GM19351 (cell line): ENCODE measurements at regions not wholly inside any gene's neighbourhood (a gene's known extent, or its start where the extent isn't known, plus 50 kb on each side); places are given as distances from the start of the nearest gene placed in this dataset.
A peak's percentile ranks its signal among the peaks of the same experiment; 100 is the strongest.

Experiments
- ATAC-seq: cut with Tn5 transposase; IDR thresholded peaks from one replicate; pipeline ENCODE4 v1.9.1; 2021; ENCODE audit warnings: mild to moderate bottlenecking, moderate library complexity; ENCODE audit not compliant: unreplicated experiment

DNA sequence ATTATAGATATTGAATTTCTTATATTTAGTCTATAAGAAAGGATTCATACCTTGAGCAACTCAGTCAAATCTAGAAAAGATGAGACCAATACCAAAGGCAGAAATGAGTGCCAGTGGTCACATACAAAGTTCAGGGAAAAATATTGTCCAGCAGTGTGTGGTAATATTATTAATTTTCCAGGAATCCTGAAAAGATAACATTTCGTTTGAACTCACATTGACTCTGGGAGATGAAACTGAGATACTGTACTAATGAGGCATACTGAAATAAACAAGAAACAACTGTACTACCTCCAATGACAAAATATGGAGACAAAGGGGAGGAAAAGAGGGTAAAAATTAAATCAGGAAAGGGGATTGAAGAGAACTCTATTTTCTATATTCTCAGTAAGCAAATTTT, 212.4 kb downstream of the TRAM1L1 start:
- no peak for ATAC-seq

GRCh38 chr4:116872308-116872707, 213.1 kb downstream of the TRAM1L1 start:
- ATAC-seq, result no peak

- ATAC-seq, result no peak
Observed at GRCh38 chr4:116870686-116871085, 214.7 kb downstream of the TRAM1L1 start.

GRCh38 chr4:116866106-116866505, 219.3 kb downstream of the TRAM1L1 start:
- ATAC-seq, result no peak

DNA sequence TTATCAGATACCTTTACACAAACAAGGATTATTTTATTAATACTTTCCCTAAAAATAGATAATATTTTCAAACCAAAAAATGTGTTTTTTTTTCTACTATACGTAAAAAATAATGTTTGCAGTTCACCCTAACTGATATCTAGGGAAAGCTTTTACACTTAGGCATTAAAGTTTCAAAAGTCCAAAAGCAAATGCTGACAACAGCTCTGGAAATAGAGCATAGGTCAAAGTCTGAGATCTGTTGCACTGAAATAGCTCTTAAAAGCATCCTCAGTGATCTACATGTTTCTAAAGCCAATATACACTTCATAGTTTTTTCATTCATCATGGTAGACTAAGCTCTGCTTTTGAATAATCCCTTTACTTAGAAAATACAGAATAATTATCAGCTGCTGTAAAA, 222.8 kb downstream of the TRAM1L1 start:
- ATAC-seq, result no peak

DNA sequence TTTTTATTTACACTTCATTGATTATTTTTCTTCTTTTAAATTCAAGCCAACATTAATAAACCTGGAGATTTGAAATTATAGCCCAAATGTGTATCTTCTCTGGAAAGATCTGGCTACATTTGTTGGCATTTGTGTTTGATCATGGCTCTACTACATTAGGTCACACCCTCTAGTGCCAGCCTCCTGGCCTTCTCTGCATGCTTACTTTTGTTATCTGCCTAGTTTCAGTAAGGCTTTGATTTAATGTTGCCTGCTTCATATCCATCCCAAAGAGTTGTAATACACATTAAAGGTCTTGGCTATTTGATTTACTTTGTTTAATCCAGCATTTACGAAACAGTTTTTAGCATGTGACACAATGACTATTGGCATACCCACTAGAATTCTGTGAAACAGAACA, 224.5 kb downstream of the TRAM1L1 start:
- ATAC-seq, result no peak

- no peak for ATAC-seq
Observed at GRCh38 chr4:116849620-116850019, 235.8 kb downstream of the TRAM1L1 start.

DNA sequence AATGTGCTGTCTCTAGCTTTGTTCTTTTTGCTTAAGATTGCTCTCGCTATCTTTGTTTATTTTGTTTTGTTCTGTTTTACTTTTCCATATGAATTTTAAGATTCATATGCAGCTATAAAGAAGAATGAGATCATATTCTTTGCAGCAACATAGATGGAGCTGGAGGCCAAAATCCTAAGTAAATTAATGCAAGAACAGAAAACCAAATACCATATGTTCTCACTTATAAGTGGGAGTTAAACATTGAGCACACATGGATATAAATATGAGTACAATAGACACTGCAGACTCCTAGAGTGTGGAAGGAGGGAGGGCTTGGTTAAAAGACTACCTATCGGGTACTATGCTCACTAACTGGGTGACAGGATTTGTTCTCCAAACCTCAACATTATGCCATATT, 237.8 kb downstream of the TRAM1L1 start:
- no peak for ATAC-seq

- no peak for ATAC-seq
Observed at GRCh38 chr4:116839826-116840225, 245.6 kb downstream of the TRAM1L1 start.

- no peak for ATAC-seq
Observed at GRCh38 chr4:116838609-116839008, 246.8 kb downstream of the TRAM1L1 start.

- ATAC-seq, result no peak
Observed at GRCh38 chr4:116829187-116829586, 256.2 kb downstream of the TRAM1L1 start.

- ATAC-seq, result no peak
Observed at GRCh38 chr4:116824172-116824571, 261.2 kb downstream of the TRAM1L1 start.

- ATAC-seq, result no peak
Observed at GRCh38 chr4:116811730-116812129, 273.6 kb downstream of the TRAM1L1 start.

DNA sequence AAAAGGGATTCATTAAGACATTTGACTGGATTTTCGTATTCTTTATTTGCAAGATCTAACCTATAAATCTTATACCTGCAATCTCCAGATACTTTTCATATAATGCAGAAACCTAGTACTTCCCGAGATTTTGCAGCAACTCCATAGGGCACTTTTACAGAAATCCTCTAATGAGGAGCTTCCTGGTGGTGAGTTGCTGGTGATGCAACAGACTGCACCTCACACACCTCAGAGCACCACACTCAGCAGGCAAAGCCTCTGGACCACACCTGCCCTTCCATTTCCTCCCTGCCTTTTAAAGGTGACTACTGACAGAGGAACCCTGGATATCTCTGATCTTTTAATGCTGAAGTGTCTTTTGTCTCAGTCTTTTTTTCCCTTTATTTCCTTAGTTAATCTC, 289.4 kb downstream of the TRAM1L1 start:
- ATAC-seq, result no peak

DNA sequence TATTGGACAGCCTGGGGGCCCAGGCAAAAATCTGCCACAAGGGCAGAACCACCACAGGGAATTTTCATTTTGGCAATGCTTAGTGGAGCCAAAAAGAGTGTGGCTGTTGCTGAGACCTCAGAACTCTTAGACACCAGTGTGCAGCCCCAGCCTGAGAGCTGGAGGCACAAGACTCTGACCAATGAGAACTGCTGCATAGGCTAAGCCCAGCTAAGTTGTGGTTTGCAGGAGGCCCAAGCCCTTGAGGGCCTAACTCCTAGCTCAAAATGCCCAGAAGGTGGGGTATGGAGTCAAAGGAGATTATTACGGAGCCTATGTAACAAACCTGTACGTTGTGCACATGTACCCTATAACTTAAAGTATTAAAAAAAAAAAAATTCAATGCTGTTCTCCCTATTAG, 296.7 kb downstream of the TRAM1L1 start:
- no peak for ATAC-seq

- no peak for ATAC-seq
Observed at GRCh38 chr4:116755051-116755450, 330.3 kb downstream of the TRAM1L1 start.

GRCh38 chr4:116752027-116752426, 333.3 kb downstream of the TRAM1L1 start:
- no peak for ATAC-seq

GRCh38 chr4:116736756-116737155, 348.6 kb downstream of the TRAM1L1 start:
- ATAC-seq, result no peak

GRCh38 chr4:116734178-116734577, 351.2 kb downstream of the TRAM1L1 start:
- ATAC-seq, result no peak

GRCh38 chr4:116733370-116733769, 352.0 kb downstream of the TRAM1L1 start:
- no peak for ATAC-seq

GRCh38 chr4:116726523-116726922, 358.9 kb downstream of the TRAM1L1 start:
- no peak for ATAC-seq

- peak; percentile 98 for ATAC-seq
Observed at GRCh38 chr4:116724249-116724648, 361.1 kb downstream of the TRAM1L1 start.

GRCh38 chr4:116705466-116705865, 379.9 kb downstream of the TRAM1L1 start:
- no peak for ATAC-seq

DNA sequence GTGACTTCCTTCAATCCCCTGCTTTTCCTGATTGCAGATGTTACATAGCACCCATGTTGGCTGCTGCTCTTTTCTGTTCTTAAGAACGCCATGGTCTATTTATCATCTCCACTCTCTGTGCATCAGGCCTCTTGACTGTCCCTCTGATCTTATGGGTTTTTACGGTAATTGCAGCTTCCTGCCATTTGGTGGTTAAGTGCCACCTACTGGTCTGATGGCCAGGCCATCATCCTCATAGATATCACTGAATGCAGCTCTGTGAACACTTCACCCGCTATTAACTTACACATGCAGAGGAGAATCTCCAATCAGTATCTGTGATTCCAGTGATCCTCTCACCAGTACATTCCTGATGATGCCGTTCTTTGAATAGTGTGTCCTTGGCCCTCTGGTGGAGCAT, 382.4 kb downstream of the TRAM1L1 start:
- no peak for ATAC-seq
